ENCODE measurements at regions not wholly inside any gene's neighbourhood (a gene's known extent, or its start where the extent isn't known, plus 50 kb on each side); places are given as distances from the start of the nearest gene placed in this dataset.

GRCh38 chr2:235139956-235140800 lies 188.4 kb downstream of the SH3BP4 start:
- no peak for TF ChIP-seq CTCF (IDR thresholded peaks at IDR 0.05; ENCODE audit: insufficient read depth, low read depth, low read length, missing control alignments)
- DNase-seq (ENCODE audit: low read depth) = no peak
- H3K4me3 ChIP-seq (ENCODE audit: low read depth, low read length) = no peak overlapping the region

- H3K4me3 ChIP-seq (ENCODE audit: low read depth, low read length) = no peak overlapping the region
- no peak for TF ChIP-seq CTCF (IDR thresholded peaks at IDR 0.05; ENCODE audit: insufficient read depth, low read depth, low read length, missing control alignments)
- DNase-seq (ENCODE audit: low read depth) = no peak
Measured at GRCh38 chr2:235140801-235141081, 188.9 kb downstream of the SH3BP4 start.

- no peak overlapping the region for H3K4me3 ChIP-seq (ENCODE audit: low read depth, low read length)
- TF ChIP-seq CTCF (IDR thresholded peaks at IDR 0.05; ENCODE audit: insufficient read depth, low read depth, low read length, missing control alignments) = no peak
- no peak for DNase-seq (ENCODE audit: low read depth)
Measured at GRCh38 chr2:235141411-235142128, 189.8 kb downstream of the SH3BP4 start.

GRCh38 chr2:235142601-235143000 lies 190.8 kb downstream of the SH3BP4 start:
- no peak overlapping the region for H3K4me3 ChIP-seq (ENCODE audit: low read depth, low read length)
- DNase-seq (ENCODE audit: low read depth) = no peak
- no peak for TF ChIP-seq CTCF (IDR thresholded peaks at IDR 0.05; ENCODE audit: insufficient read depth, low read depth, low read length, missing control alignments)

GRCh38 chr2:235143789-235144188 lies 192.0 kb downstream of the SH3BP4 start:
- DNase-seq (ENCODE audit: low read depth) = no peak
- no peak for TF ChIP-seq CTCF (IDR thresholded peaks at IDR 0.05; ENCODE audit: insufficient read depth, low read depth, low read length, missing control alignments)
- no peak overlapping the region for H3K4me3 ChIP-seq (ENCODE audit: low read depth, low read length)

- no peak for DNase-seq (ENCODE audit: low read depth)
- TF ChIP-seq CTCF (IDR thresholded peaks at IDR 0.05; ENCODE audit: insufficient read depth, low read depth, low read length, missing control alignments) = no peak
- H3K4me3 ChIP-seq (ENCODE audit: low read depth, low read length) = no peak overlapping the region
Measured at GRCh38 chr2:235144291-235144690, 192.5 kb downstream of the SH3BP4 start.
